ENCODE measurements at regions not wholly inside any gene's neighbourhood (a gene's known extent, or its start where the extent isn't known, plus 50 kb on each side); places are given as distances from the start of the nearest gene placed in this dataset.

DNA sequence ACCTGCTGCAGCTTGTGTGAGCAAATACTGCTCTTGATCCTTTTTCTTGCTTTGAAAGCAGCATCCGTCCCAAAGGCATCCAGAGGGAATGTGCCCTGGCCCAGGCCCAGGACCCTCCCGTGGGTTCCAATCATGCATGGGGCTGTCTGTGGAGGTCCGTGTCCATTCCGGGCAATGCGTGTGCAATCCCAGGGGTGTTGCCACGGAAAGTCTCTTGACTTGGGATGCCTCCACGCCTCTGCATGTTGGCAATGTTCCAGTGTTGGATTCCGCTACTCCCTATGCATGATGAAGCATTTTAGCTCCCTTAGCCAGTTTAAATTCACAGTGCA is 105.7 kb downstream of the SNRPN start:
- TF ChIP-seq, protein P1, sequence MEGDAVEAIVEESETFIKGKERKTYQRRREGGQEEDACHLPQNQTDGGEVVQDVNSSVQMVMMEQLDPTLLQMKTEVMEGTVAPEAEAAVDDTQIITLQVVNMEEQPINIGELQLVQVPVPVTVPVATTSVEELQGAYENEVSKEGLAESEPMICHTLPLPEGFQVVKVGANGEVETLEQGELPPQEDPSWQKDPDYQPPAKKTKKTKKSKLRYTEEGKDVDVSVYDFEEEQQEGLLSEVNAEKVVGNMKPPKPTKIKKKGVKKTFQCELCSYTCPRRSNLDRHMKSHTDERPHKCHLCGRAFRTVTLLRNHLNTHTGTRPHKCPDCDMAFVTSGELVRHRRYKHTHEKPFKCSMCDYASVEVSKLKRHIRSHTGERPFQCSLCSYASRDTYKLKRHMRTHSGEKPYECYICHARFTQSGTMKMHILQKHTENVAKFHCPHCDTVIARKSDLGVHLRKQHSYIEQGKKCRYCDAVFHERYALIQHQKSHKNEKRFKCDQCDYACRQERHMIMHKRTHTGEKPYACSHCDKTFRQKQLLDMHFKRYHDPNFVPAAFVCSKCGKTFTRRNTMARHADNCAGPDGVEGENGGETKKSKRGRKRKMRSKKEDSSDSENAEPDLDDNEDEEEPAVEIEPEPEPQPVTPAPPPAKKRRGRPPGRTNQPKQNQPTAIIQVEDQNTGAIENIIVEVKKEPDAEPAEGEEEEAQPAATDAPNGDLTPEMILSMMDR (IDR thresholded peaks at IDR 0.05): no peak
- TF ChIP-seq EZH2 (IDR thresholded peaks at IDR 0.05; ENCODE audit: borderline replicate concordance, insufficient read depth, low read depth, low read length, poor library complexity, severe bottlenecking): no peak
